H1 (cell line): ENCODE measurements at regions not wholly inside any gene's neighbourhood (a gene's known extent, or its start where the extent isn't known, plus 50 kb on each side); places are given as distances from the start of the nearest gene placed in this dataset.

Experiments used
- CTCF ChIA-PET: fragments of 300-600 bp; sonication (Branson Sonifier 250); formaldehyde crosslinking; loops from one replicate; lab custom pipeline; 2021; ENCODE audit not compliant: partially characterized antibody; lab: Charles Lee
- POLR2A ChIA-PET: fragments of 300-600 bp; sonication (Branson Sonifier 250); formaldehyde crosslinking; loops from one replicate; lab custom pipeline; 2021; ENCODE audit warnings: inconsistent platforms; ENCODE audit not compliant: partially characterized antibody; lab: Charles Lee
- DNase-seq, 2 experiments: peaks; one replicate each; pipeline versions ENCODE4 v3.0.0 to v3.0.0-alpha.2; 2010 to 2022; ENCODE audit warnings: low spot score in 2 of 2, low read depth in 1 of 2, mixed read lengths in 1 of 2
- FAIRE-seq: peaks from 2 replicates; lab custom pipeline; 2011; peaks lifted over from hg19 to GRCh38; lab: Jason Lieb, UNC
- H2AFZ ChIP-seq: 2 replicates; pipeline ENCODE4 v1.8.1; 2012; ENCODE audit warnings: low read length, inconsistent platforms
- H2AK5ac ChIP-seq: 2 replicates; pipeline ENCODE4 v1.6.1; 2013; ENCODE audit warnings: low read depth, low read length
- H2BK120ac ChIP-seq: replicated peaks from 2 replicates; pipeline ENCODE3; 2013; ENCODE audit warnings: low read depth, low read length, inconsistent platforms
- H2BK12ac ChIP-seq: 2 replicates; pipeline ENCODE4 v1.6.1; 2013; ENCODE audit warnings: low read depth, low read length
- H2BK15ac ChIP-seq: 2 replicates; pipeline ENCODE4 v1.6.1; 2013; ENCODE audit warnings: low read length
- H2BK20ac ChIP-seq: 2 replicates; pipeline ENCODE4 v1.6.1; 2013; ENCODE audit warnings: low read length
- H2BK5ac ChIP-seq: 2 replicates; pipeline ENCODE4 v1.6.1; 2013; ENCODE audit warnings: low read depth, low read length
- H3K14ac ChIP-seq: 2 replicates; pipeline ENCODE4 v1.6.1; 2013; ENCODE audit warnings: inconsistent platforms; ENCODE audit not compliant: insufficient read length
- H3K18ac ChIP-seq: 2 replicates; pipeline ENCODE4 v1.6.1; 2013; ENCODE audit warnings: low read length; ENCODE audit errors: extremely low read depth
- H3K23ac ChIP-seq: 2 replicates; pipeline ENCODE4 v1.6.1; 2013; ENCODE audit warnings: inconsistent platforms; ENCODE audit not compliant: insufficient read length
- H3K23me2 ChIP-seq: 2 replicates; pipeline ENCODE4 v1.6.1; 2013; ENCODE audit warnings: low read depth, low read length
- H3K27ac ChIP-seq: 2 replicates; pipeline ENCODE4 v1.6.1; 2011; ENCODE audit warnings: low read depth, low read length, inconsistent platforms
- H3K27me3 ChIP-seq, 4 experiments: replicated peaks in 1 of 4; 1 replicate in 1 of 4; 2 replicates in 3 of 4; pipeline versions ENCODE4 v1.6.1 to v1.8.1; 2011 to 2013; ENCODE audit warnings: low read length in 3 of 4, mild to moderate bottlenecking in 3 of 4, inconsistent platforms in 2 of 4, mixed read lengths in 2 of 4, moderate library complexity in 1 of 4; ENCODE audit not compliant: control insufficient read depth in 3 of 4, insufficient read depth in 3 of 4; ENCODE audit errors: extremely low read depth in 1 of 4
- H3K36me3 ChIP-seq, 4 experiments: 2 replicates each; pipeline versions ENCODE4 v1.6.1 to v1.8.1; 2011 to 2013; ENCODE audit warnings: mild to moderate bottlenecking in 4 of 4, low read length in 3 of 4, moderate library complexity in 2 of 4, control low read depth in 1 of 4, inconsistent platforms in 1 of 4; ENCODE audit not compliant: insufficient read depth in 4 of 4, control insufficient read depth in 2 of 4
- H3K4ac ChIP-seq: replicated peaks from 2 replicates; pipeline ENCODE3; 2013; ENCODE audit warnings: low read length, low read depth, mixed read lengths, inconsistent platforms; ENCODE audit not compliant: insufficient read length
- H3K4me1 ChIP-seq, 4 experiments: replicated peaks in 1 of 4; 1 replicate in 1 of 4; 2 replicates in 3 of 4; pipeline versions ENCODE4 v1.6.1 to v1.8.1; 2011 to 2013; ENCODE audit warnings: low read length in 3 of 4, inconsistent platforms in 2 of 4, mixed read lengths in 1 of 4; ENCODE audit not compliant: insufficient read depth in 4 of 4, control insufficient read depth in 3 of 4
- H3K4me2 ChIP-seq, 2 experiments: 2 replicates each; pipeline versions ENCODE4 v1.6.1 to v1.8.1; 2011 to 2013; ENCODE audit warnings: low read depth in 2 of 2, low read length in 2 of 2, control low read depth in 1 of 2, inconsistent platforms in 1 of 2, mild to moderate bottlenecking in 1 of 2; ENCODE audit not compliant: insufficient read depth in 1 of 2
- H3K4me3 ChIP-seq, 4 experiments: fragments of 200-600, 300-600 bp in 1 of 4; sonication (generic), shearing (Covaris generic), sonication (Bioruptor Twin) in 1 of 4; 2 replicates each; pipeline versions ENCODE4 v1.5.1 to v1.8.1; 2011 to 2016; ENCODE audit warnings: low read length in 4 of 4, low read depth in 3 of 4, control low read depth in 2 of 4, inconsistent platforms in 2 of 4, mild to moderate bottlenecking in 2 of 4, mixed read lengths in 1 of 4, moderate library complexity in 1 of 4; ENCODE audit not compliant: insufficient read depth in 2 of 4; ENCODE audit errors: extremely low read depth in 1 of 4
- H3K56ac ChIP-seq: replicated peaks from 2 replicates; pipeline ENCODE3; 2013; ENCODE audit warnings: low read depth, mild to moderate bottlenecking, mixed read lengths, low read length, inconsistent platforms; ENCODE audit not compliant: insufficient read length
- H3K79me1 ChIP-seq: 2 replicates; pipeline ENCODE4 v1.6.1; 2013; ENCODE audit warnings: low read depth, low read length, control low read depth
- H3K79me2 ChIP-seq, 2 experiments: 2 replicates each; pipeline versions ENCODE4 v1.6.1 to v1.8.1; 2012 to 2013; ENCODE audit warnings: low read length in 2 of 2, mild to moderate bottlenecking in 2 of 2, inconsistent platforms in 1 of 2; ENCODE audit not compliant: insufficient read depth in 2 of 2, control insufficient read depth in 1 of 2
- H3K9ac ChIP-seq, 4 experiments: replicated peaks in 1 of 4; 1 replicate in 1 of 4; 2 replicates in 3 of 4; pipeline versions ENCODE4 v1.6.1 to v1.8.1; 2011 to 2013; ENCODE audit warnings: low read depth in 3 of 4, low read length in 3 of 4, control low read depth in 2 of 4, mild to moderate bottlenecking in 2 of 4, moderate library complexity in 2 of 4, inconsistent platforms in 1 of 4; ENCODE audit errors: extremely low read depth in 1 of 4
- H3K9me3 ChIP-seq, 2 experiments: 2 replicates each; pipeline versions ENCODE4 v1.6.1 to v1.8.1; 2012 to 2013; ENCODE audit warnings: mild to moderate bottlenecking in 2 of 2, moderate library complexity in 2 of 2, control low read depth in 1 of 2, inconsistent platforms in 1 of 2, low read depth in 1 of 2, low read length in 1 of 2, mixed read lengths in 1 of 2; ENCODE audit not compliant: insufficient read depth in 2 of 2
- H4K20me1 ChIP-seq, 2 experiments: replicated peaks in 1 of 2; 2 replicates each; pipeline versions ENCODE3 to v1.8.1; 2011 to 2013; ENCODE audit warnings: inconsistent platforms in 2 of 2, low read length in 2 of 2, mild to moderate bottlenecking in 1 of 2; ENCODE audit not compliant: insufficient read depth in 2 of 2, control insufficient read depth in 1 of 2
- H4K5ac ChIP-seq: 2 replicates; pipeline ENCODE4 v1.6.1; 2013; ENCODE audit warnings: low read length, low read depth, mixed read lengths, inconsistent platforms; ENCODE audit not compliant: insufficient read length
- H4K8ac ChIP-seq: 2 replicates; pipeline ENCODE4 v1.8.0; 2013; ENCODE audit warnings: mild to moderate bottlenecking, moderate library complexity, low read length, inconsistent platforms; ENCODE audit not compliant: insufficient read depth; ENCODE audit errors: extremely low read depth
- H4K91ac ChIP-seq: replicated peaks from 2 replicates; pipeline ENCODE3; 2013; ENCODE audit warnings: low read length, mixed read lengths, inconsistent platforms; ENCODE audit not compliant: insufficient read length
- KDM1A ChIP-seq: fragments of 200-600, 300-600 bp; sonication (generic); IDR thresholded peaks from 2 replicates; pipeline ENCODE4 v1.7.1; 2016; ENCODE audit warnings: mild to moderate bottlenecking, low read length, borderline replicate concordance
- POU5F1 ChIP-seq: IDR thresholded peaks from 2 replicates; pipeline ENCODE4 v1.6.1; 2011; ENCODE audit warnings: low read depth, mild to moderate bottlenecking, low read length, moderate library complexity
- RBBP5 ChIP-seq: IDR thresholded peaks from 2 replicates; pipeline ENCODE4 v1.7.1; 2012; ENCODE audit warnings: low read depth, mild to moderate bottlenecking, inconsistent platforms, low read length, moderate library complexity, borderline replicate concordance
- SIN3A ChIP-seq, 2 experiments: IDR thresholded peaks in 1 of 2; conservative IDR thresholded peaks in 1 of 2; 2 replicates each; pipeline ENCODE4 v1.6.1; 2011 to 2012; ENCODE audit warnings: low read length in 2 of 2, improper control_type of control experiment in 1 of 2, low read depth in 1 of 2, mild to moderate bottlenecking in 1 of 2
- TBP ChIP-seq: IDR thresholded peaks from 2 replicates; pipeline ENCODE4 v1.6.1; 2011; ENCODE audit warnings: low read depth, low read length, improper control_type of control experiment
- WGBS, 2 experiments: shearing (Covaris generic) in 1 of 2; methylation state at CpG; one replicate each; pipeline versions ENCODE4 v1.1.6 to v1.1.7; 2013 to 2015; ENCODE audit warnings: low lambda C conversion rate in 2 of 2, mixed read lengths in 2 of 2, inconsistent platforms in 1 of 2, low coverage in 1 of 2, missing lambda C conversion rate in 1 of 2; ENCODE audit not compliant: insufficient replicate concordance in 2 of 2, insufficient coverage in 1 of 2, insufficient read length in 1 of 2; ENCODE audit errors: extremely low coverage in 1 of 2, missing lambda C conversion rate in 1 of 2; 5-methylcytosine and 5-hydroxymethylcytosine counted together

DNA sequence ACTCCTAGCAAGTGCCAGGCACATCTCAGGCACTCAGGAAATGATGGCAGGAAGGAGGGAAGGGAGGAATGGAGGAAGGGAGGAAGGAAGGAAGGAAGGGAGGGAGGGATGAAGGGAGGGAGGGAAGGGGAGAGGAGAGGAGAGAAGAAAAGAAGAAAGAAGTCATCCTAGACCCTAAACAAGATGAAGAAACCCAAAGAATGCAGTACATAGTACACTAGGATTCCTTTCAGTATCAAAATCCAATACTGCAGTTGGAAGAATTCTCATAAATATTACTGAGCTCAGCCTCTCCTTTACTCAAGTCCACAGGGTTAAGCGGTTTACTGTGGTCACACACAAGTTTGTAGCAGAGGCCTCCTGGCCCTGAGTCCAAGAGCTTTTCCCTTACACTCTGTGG, 155.7 kb upstream of the ETAA1 start:
- Histone ChIP-seq H3K27ac (no peak overlapping the region), H4K5ac (no peak overlapping the region), H2BK20ac (no peak overlapping the region), H2AK5ac (no peak overlapping the region; the same call in 1 of the 2 replicates), H3K27me3 (no peaks in the 10 kb centered on the region; a peak in 1 of 7 replicates), H3K4me3 (no peak overlapping the region), H3K14ac (no peak overlapping the region), H3K9ac (no peak overlapping the region), H3K18ac (no peak overlapping the region), H4K91ac (no peak overlapping the region), H2BK5ac (no peak overlapping the region), H2BK120ac (no peak overlapping the region), H3K4me1 (no peaks in the 10 kb centered on the region), H2BK15ac (no peak overlapping the region), H3K23me2 (no peaks in the 10 kb centered on the region), H4K8ac (no peak overlapping the region), H3K9me3 (no peaks in the 10 kb centered on the region), H3K79me2 (no peaks in the 10 kb centered on the region), H3K79me1 (no peaks in the 10 kb centered on the region), H3K4ac (no peak overlapping the region), H2BK12ac (no peak overlapping the region), H3K56ac (no peak overlapping the region), H3K23ac (no peak overlapping the region), H2AFZ (no peak overlapping the region), H3K4me2 (no peak overlapping the region), H3K36me3 (no peaks in the 10 kb centered on the region), H4K20me1 (no peaks in the 10 kb centered on the region)
- CTCF ChIA-PET, result no interaction called here
- FAIRE-seq (no peak), DNase-seq (no peak)
- POLR2A ChIA-PET, result interaction anchor here (0.5 kb wide), 1 partner anchor 32 kb away, joined by 4 read pairs; no protein-coding TSS in a partner anchor
- WGBS, 2 experiments, result 90% methylated on average over 1 of the region's 1 CpG; no CpG with 5 or more reads in 1 of the 2 experiments
- TF ChIP-seq POU5F1, result no peak
- TF ChIP-seq TBP, result no peak
- no peak for TF ChIP-seq RBBP5
- TF ChIP-seq KDM1A, result no peak
- no peak for TF ChIP-seq SIN3A (conservative IDR thresholded peaks at IDR 0.05 in 1 of 2, IDR thresholded peaks at IDR 0.05 in 1 of 2; ENCODE audit: low read depth in 1 of 2, low read length in 2 of 2)
